ENCODE measurements at regions not wholly inside any gene's neighbourhood (a gene's known extent, or its start where the extent isn't known, plus 50 kb on each side); places are given as distances from the start of the nearest gene placed in this dataset.

- TF ChIP-seq, protein P1, sequence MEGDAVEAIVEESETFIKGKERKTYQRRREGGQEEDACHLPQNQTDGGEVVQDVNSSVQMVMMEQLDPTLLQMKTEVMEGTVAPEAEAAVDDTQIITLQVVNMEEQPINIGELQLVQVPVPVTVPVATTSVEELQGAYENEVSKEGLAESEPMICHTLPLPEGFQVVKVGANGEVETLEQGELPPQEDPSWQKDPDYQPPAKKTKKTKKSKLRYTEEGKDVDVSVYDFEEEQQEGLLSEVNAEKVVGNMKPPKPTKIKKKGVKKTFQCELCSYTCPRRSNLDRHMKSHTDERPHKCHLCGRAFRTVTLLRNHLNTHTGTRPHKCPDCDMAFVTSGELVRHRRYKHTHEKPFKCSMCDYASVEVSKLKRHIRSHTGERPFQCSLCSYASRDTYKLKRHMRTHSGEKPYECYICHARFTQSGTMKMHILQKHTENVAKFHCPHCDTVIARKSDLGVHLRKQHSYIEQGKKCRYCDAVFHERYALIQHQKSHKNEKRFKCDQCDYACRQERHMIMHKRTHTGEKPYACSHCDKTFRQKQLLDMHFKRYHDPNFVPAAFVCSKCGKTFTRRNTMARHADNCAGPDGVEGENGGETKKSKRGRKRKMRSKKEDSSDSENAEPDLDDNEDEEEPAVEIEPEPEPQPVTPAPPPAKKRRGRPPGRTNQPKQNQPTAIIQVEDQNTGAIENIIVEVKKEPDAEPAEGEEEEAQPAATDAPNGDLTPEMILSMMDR (conservative IDR thresholded peaks at IDR 0.05 in 1 of 2, IDR thresholded peaks at IDR 0.05 in 1 of 2; ENCODE audit: low read depth in 1 of 2, low read length in 2 of 2): no peak
- TF ChIP-seq EZH2 (IDR thresholded peaks at IDR 0.05; ENCODE audit: low read length, missing control alignments): no peak
Measured at GRCh38 chr2:156147594-156148330, 184.8 kb downstream of the NR4A2 start.

Data from fibroblast of lung (primary cell).